Neuronal stem cell (in vitro differentiated cells): ENCODE measurements at regions not wholly inside any gene's neighbourhood (a gene's known extent, or its start where the extent isn't known, plus 50 kb on each side); places are given as distances from the start of the nearest gene placed in this dataset.
A peak's percentile ranks its signal among the peaks of the same experiment; 100 is the strongest.

Experiments used
- DNase-seq: peaks from one replicate; pipeline ENCODE4 v3.0.0-alpha.2; 2013; ENCODE audit warnings: low spot score
- H2AFZ ChIP-seq: one replicate; pipeline ENCODE4 v1.6.1; 2013; ENCODE audit warnings: mild to moderate bottlenecking, low read length, inconsistent platforms
- H2AK5ac ChIP-seq: 2 replicates; pipeline ENCODE4 v1.6.1; 2013; ENCODE audit warnings: low read depth, mild to moderate bottlenecking, inconsistent platforms, low read length, moderate library complexity, mixed read lengths
- H2BK120ac ChIP-seq: 2 replicates; pipeline ENCODE4 v1.6.1; 2013; ENCODE audit warnings: low read depth, mild to moderate bottlenecking, inconsistent platforms, low read length, moderate library complexity, mixed read lengths
- H2BK12ac ChIP-seq: one replicate; pipeline ENCODE4 v1.6.1; 2013; ENCODE audit warnings: low read length, inconsistent platforms
- H2BK15ac ChIP-seq: 2 replicates; pipeline ENCODE4 v1.6.1; 2013; ENCODE audit warnings: mild to moderate bottlenecking, low read length, inconsistent platforms, mixed read lengths
- H2BK5ac ChIP-seq: one replicate; pipeline ENCODE4 v1.6.1; 2013; ENCODE audit warnings: inconsistent platforms, mild to moderate bottlenecking, low read length, moderate library complexity
- H3K14ac ChIP-seq: one replicate; pipeline ENCODE4 v1.6.1; 2013; ENCODE audit warnings: low read length, inconsistent platforms
- H3K18ac ChIP-seq: 2 replicates; pipeline ENCODE4 v1.6.1; 2013; ENCODE audit warnings: low read length, inconsistent platforms
- H3K23ac ChIP-seq: 2 replicates; pipeline ENCODE4 v1.6.1; 2013; ENCODE audit warnings: low read depth, mild to moderate bottlenecking, mixed read lengths, low read length, inconsistent platforms; ENCODE audit not compliant: poor library complexity
- H3K27ac ChIP-seq: replicated peaks from 3 replicates; pipeline ENCODE4 v1.5.1; 2013; ENCODE audit warnings: low read length, inconsistent platforms
- H3K27me3 ChIP-seq, 3 experiments: 2 replicates each; pipeline ENCODE4 v1.6.1; 2013; ENCODE audit warnings: low read length in 3 of 3, mild to moderate bottlenecking in 2 of 3, inconsistent platforms in 1 of 3, low read depth in 1 of 3, mixed read lengths in 1 of 3, moderate library complexity in 1 of 3; ENCODE audit not compliant: control insufficient read depth in 3 of 3, insufficient read depth in 3 of 3
- H3K36me3 ChIP-seq, 2 donors: replicated peaks in 1 of 2; 2 replicates each; pipeline ENCODE4 v1.6.1; 2013; ENCODE audit warnings: low read length in 2 of 2; ENCODE audit not compliant: control insufficient read depth in 2 of 2, insufficient read depth in 2 of 2
- H3K4ac ChIP-seq: 2 replicates; pipeline ENCODE4 v1.6.1; 2013; ENCODE audit warnings: inconsistent platforms, mild to moderate bottlenecking, low read length, moderate library complexity
- H3K4me1 ChIP-seq, 2 donors: 1 replicate in 1 of 2; 2 replicates in 1 of 2; pipeline ENCODE4 v1.6.1; 2013; ENCODE audit warnings: low read length in 2 of 2, low read depth in 1 of 2; ENCODE audit not compliant: control insufficient read depth in 2 of 2, insufficient read depth in 1 of 2
- H3K4me2 ChIP-seq: one replicate; pipeline ENCODE4 v1.6.1; 2013; ENCODE audit warnings: mild to moderate bottlenecking, low read length, inconsistent platforms; ENCODE audit not compliant: insufficient read depth, poor library complexity, severe bottlenecking
- H3K4me3 ChIP-seq, 2 donors: 2 replicates each; pipeline ENCODE4 v1.5.1; 2013; ENCODE audit warnings: low read length in 2 of 2, mild to moderate bottlenecking in 2 of 2, inconsistent platforms in 1 of 2, moderate library complexity in 1 of 2
- H3K79me1 ChIP-seq: one replicate; pipeline ENCODE4 v1.6.1; 2013; ENCODE audit warnings: low read depth, mild to moderate bottlenecking, inconsistent platforms, low read length, moderate library complexity
- H3K9ac ChIP-seq: one replicate; pipeline ENCODE4 v1.6.1; 2013; ENCODE audit warnings: mild to moderate bottlenecking, low read depth, low read length, inconsistent platforms; ENCODE audit not compliant: poor library complexity
- H3K9me3 ChIP-seq, 2 donors: replicated peaks in 1 of 2; 2 replicates each; pipeline versions ENCODE3 to v1.6.1; 2013; ENCODE audit warnings: low read length in 2 of 2, mild to moderate bottlenecking in 2 of 2, inconsistent platforms in 1 of 2, low read depth in 1 of 2, mixed read lengths in 1 of 2, moderate library complexity in 1 of 2; ENCODE audit not compliant: control insufficient read depth in 2 of 2, insufficient read depth in 1 of 2
- H4K8ac ChIP-seq: one replicate; pipeline ENCODE4 v1.6.1; 2013; ENCODE audit warnings: low read depth, mild to moderate bottlenecking, inconsistent platforms, low read length, moderate library complexity
- H4K91ac ChIP-seq: one replicate; pipeline ENCODE4 v1.6.1; 2013; ENCODE audit warnings: low read length, low read depth, mild to moderate bottlenecking, inconsistent platforms; ENCODE audit not compliant: poor library complexity
- WGBS, 2 donors: extraction: QIAGEN DNeasy Blood & Tissue Kit; methylation state at CpG; one replicate each; pipeline ENCODE4 v1.1.7; 2013; ENCODE audit warnings: missing lambda C conversion rate in 2 of 2, mixed read lengths in 1 of 2; ENCODE audit not compliant: insufficient read length in 2 of 2, insufficient replicate concordance in 1 of 2; ENCODE audit errors: extremely low coverage in 2 of 2; 5-methylcytosine and 5-hydroxymethylcytosine counted together

GRCh38 chr15:69536726-69537512 is 84.3 kb downstream of the RPLP1 start:
- no peak overlapping the region for H4K91ac ChIP-seq
- no peaks in the 10 kb centered on the region for H3K79me1 ChIP-seq
- peaks cover 0 to 22% (median 0%) of the 10 kb centered on the region in 3 experiments for H3K27me3 ChIP-seq
- no peaks in the 10 kb centered on the region for H3K9me3 ChIP-seq
- no peak overlapping the region for H2AFZ ChIP-seq
- no peak overlapping the region for H3K14ac ChIP-seq
- no peak overlapping the region for H2BK15ac ChIP-seq
- H3K27ac ChIP-seq, result no peak overlapping the region
- no peak overlapping the region for H3K9ac ChIP-seq
- no peak for DNase-seq
- H2BK120ac ChIP-seq, result no peak overlapping the region
- no peak overlapping the region for H2BK12ac ChIP-seq
- H2BK5ac ChIP-seq, result no peak overlapping the region
- H3K4me2 ChIP-seq, result no peak overlapping the region
- no CpG with 5 or more reads among the region's 7 CpGs for WGBS, 2 donors
- no peak overlapping the region for H3K23ac ChIP-seq
- H3K4me1 ChIP-seq, result peaks cover 0 to 6% of the 10 kb centered on the region in 2 donors
- no peak overlapping the region for H3K18ac ChIP-seq
- no peaks in the 10 kb centered on the region for H3K36me3 ChIP-seq
- no peak overlapping the region for H3K4me3 ChIP-seq
- H4K8ac ChIP-seq, result no peak overlapping the region
- no peak overlapping the region for H3K4ac ChIP-seq
- no peak overlapping the region for H2AK5ac ChIP-seq

DNA sequence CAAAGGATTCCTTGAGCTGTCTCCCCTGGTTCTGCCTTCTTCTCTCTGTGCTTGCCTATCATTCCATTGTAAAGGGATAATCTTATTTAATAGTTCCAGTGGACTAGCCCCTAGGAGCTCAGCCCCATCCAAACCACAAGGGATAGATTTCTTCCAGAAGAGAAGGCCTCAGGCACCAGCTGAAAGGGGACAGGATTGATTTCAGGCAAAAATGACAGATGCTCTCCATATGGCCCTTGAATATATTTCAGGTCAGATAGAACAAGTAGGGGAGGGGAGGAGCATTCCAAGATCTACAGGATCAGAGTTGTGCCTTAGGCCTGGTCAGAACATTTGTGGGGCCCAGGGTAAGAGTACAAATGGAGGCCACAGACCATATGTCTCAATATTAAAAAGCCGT is 85.3 kb downstream of the RPLP1 start:
- peaks cover 0 to 14% (median 0%) of the 10 kb centered on the region in 3 experiments for H3K27me3 ChIP-seq
- peaks cover 0 to 4% of the 10 kb centered on the region in 2 donors for H3K4me1 ChIP-seq
- no peak overlapping the region for H3K14ac ChIP-seq
- no peak overlapping the region for H3K18ac ChIP-seq
- no peak overlapping the region for H3K23ac ChIP-seq
- no peak overlapping the region for H4K8ac ChIP-seq
- H2BK12ac ChIP-seq, result no peak overlapping the region
- no peak overlapping the region for H3K4ac ChIP-seq
- no peak overlapping the region for H2BK120ac ChIP-seq
- no peak overlapping the region for H3K27ac ChIP-seq
- H4K91ac ChIP-seq, result no peak overlapping the region
- no peaks in the 10 kb centered on the region for H3K9me3 ChIP-seq
- DNase-seq, result no peak
- no peak overlapping the region for H3K4me3 ChIP-seq
- H2AK5ac ChIP-seq, result no peak overlapping the region
- no peak overlapping the region for H2AFZ ChIP-seq
- H3K4me2 ChIP-seq, result no peak overlapping the region
- H3K36me3 ChIP-seq, result no peaks in the 10 kb centered on the region
- no CpG with 5 or more reads among the region's 1 CpG for WGBS, 2 donors
- H3K79me1 ChIP-seq, result no peaks in the 10 kb centered on the region
- H3K9ac ChIP-seq, result no peak overlapping the region
- no peak overlapping the region for H2BK15ac ChIP-seq
- no peak overlapping the region for H2BK5ac ChIP-seq

- no peak overlapping the region for H2BK15ac ChIP-seq
- H3K9ac ChIP-seq, result no peak overlapping the region
- H3K4ac ChIP-seq, result no peak overlapping the region
- H2BK12ac ChIP-seq, result peak overlapping the region; percentile 51
- H2AFZ ChIP-seq, result no peak overlapping the region
- no peak overlapping the region for H2AK5ac ChIP-seq
- peaks cover 0 to 13% (median 0%) of the 10 kb centered on the region in 3 experiments for H3K27me3 ChIP-seq
- H3K4me3 ChIP-seq, result no peak overlapping the region
- no peak overlapping the region for H4K8ac ChIP-seq
- H3K4me2 ChIP-seq, result no peak overlapping the region
- H3K23ac ChIP-seq, result no peak overlapping the region
- no peak overlapping the region for H2BK120ac ChIP-seq
- peak overlapping the region; percentile 68 for H3K18ac ChIP-seq
- H3K27ac ChIP-seq, result no peak overlapping the region
- H3K14ac ChIP-seq, result no peak overlapping the region
- H2BK5ac ChIP-seq, result no peak overlapping the region
- WGBS, 2 donors, result no CpG with 5 or more reads among the region's 5 CpGs
- H4K91ac ChIP-seq, result no peak overlapping the region
- no peak for DNase-seq
- no peaks in the 10 kb centered on the region for H3K9me3 ChIP-seq
- no peaks in the 10 kb centered on the region for H3K36me3 ChIP-seq
- no peaks in the 10 kb centered on the region for H3K79me1 ChIP-seq
- H3K4me1 ChIP-seq, result peaks cover 0 to 4% of the 10 kb centered on the region in 2 donors
Measured at GRCh38 chr15:69538379-69538778, 85.8 kb downstream of the RPLP1 start.

DNA sequence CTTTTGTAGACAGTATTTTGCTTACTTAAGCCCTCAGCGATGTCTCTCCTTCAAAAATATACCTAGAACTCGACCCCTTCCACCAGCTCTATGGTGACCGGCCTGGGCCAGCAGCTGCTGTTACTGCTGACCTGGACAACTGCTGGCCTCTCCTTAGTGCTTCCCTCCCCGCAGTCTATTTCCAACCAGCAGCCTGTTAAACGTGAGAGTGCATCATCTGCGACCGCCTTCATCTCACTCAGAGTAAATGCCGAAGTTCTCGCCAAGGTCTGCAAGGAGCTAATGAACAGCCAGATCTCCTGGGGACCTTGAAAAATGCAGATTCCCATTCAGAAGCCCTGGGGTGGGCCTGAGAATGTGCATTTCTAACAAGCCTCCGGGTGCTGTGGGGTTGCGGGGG is 86.7 kb downstream of the RPLP1 start:
- Histone ChIP-seq H2AK5ac (no peak overlapping the region), H3K9me3 (no peaks in the 10 kb centered on the region), H3K14ac (no peak overlapping the region), H3K9ac (no peak overlapping the region), H3K36me3 (no peaks in the 10 kb centered on the region), H3K23ac (no peak overlapping the region), H3K27me3 (peaks cover 0 to 13% (median 0%) of the 10 kb centered on the region in 3 experiments), H2BK120ac (no peak overlapping the region), H3K4me1 (peaks cover 0 to 5% of the 10 kb centered on the region in 2 donors), H2BK5ac (no peak overlapping the region), H3K27ac (no peak overlapping the region), H4K91ac (no peak overlapping the region), H3K4ac (no peak overlapping the region), H3K18ac (no peak overlapping the region), H2BK12ac (no peak overlapping the region), H3K4me3 (no peak overlapping the region), H3K79me1 (no peaks in the 10 kb centered on the region), H2AFZ (no peak overlapping the region), H4K8ac (no peak overlapping the region), H2BK15ac (no peak overlapping the region), H3K4me2 (no peak overlapping the region)
- no peak for DNase-seq
- WGBS, 2 donors, result no CpG with 5 or more reads among the region's 11 CpGs
